ENCODE measurements at regions not wholly inside any gene's neighbourhood (a gene's known extent, or its start where the extent isn't known, plus 50 kb on each side); places are given as distances from the start of the nearest gene placed in this dataset.

DNA sequence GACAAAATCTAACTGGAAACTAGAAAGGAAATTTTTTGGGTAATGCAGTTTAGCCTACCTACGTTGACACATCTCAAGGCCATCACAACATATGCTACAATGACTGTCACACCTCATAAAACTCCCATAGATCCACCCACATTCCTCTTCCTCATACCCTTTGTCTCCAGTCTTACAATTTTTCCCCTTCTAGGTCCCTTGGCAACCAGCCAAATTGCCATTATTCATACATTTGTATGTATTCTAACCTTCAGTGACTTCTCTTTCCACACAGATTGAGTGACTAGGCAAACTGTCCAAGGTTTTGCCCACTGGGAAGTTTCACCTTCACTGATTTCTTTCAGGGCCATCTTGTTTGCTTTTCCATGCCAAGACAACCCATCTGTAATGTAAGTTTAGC is 100.5 kb upstream of the TPK1 start:
- no peak for DNase-seq

- DNase-seq, result no peak
Measured at GRCh38 chr7:144910411-144910810, 74.6 kb upstream of the TPK1 start.

- no peak for DNase-seq
Measured at GRCh38 chr7:144908943-144909556, 73.2 kb upstream of the TPK1 start.

- no peak for DNase-seq
Measured at GRCh38 chr7:144908324-144908723, 72.5 kb upstream of the TPK1 start.

DNA sequence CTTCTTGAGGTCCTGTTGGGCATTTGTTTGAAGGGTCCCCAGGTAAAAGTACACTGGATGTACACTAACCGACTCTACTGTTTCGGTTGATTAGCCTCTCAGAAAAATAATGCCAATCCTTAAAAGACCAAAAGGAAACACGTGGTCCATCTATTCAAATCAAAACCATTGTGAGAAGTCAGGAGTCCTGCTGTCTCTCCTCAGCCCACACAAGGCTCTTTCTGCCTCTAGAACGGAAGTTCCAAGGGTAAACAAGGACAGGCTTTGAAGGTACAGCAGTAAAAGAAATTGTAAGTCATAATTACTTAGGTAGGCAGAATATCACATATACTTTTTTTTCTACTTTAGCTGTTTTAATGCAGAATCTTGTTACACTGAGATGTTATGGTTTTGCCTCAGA is 71.7 kb upstream of the TPK1 start:
- no peak for DNase-seq

- DNase-seq, result no peak
Measured at GRCh38 chr7:144903201-144903600, 67.3 kb upstream of the TPK1 start.

DNA sequence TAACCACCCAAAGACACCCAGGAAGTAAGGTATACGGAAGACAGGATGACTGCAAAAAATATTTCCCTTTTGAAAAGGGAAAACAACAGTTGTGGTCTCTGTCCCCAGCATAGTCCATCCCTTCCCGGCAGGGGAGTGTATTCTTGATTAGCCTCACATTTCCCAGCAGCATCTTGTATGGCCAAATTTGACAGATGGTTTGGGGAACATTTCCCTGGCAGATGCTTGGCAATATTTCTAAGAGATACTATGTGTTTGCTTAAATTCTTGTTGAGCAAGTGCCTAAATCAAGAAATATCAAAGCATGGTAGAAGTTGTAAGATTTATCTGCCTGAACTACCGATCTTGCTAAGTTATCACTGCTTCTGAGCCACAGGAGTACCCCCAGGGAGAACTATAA is 56.9 kb upstream of the TPK1 start:
- no peak for DNase-seq
